CD4-positive, CD25-positive, alpha-beta regulatory T cell (primary cell): ENCODE measurements at regions not wholly inside any gene's neighbourhood (a gene's known extent, or its start where the extent isn't known, plus 50 kb on each side); places are given as distances from the start of the nearest gene placed in this dataset.

ENCODE experiments used
- ATAC-seq, 2 donors: fragments of 150-1000 bp; cut with Tn5 transposase; one replicate each; pipeline ENCODE4 v1.10.0; 2021; ENCODE audit warnings: low read depth in 2 of 2, moderate number of reproducible peaks in 2 of 2, moderate library complexity in 1 of 2
- DNase-seq, 3 donors: peaks; one replicate each; pipeline versions ENCODE4 v3.0.0 to v3.0.0-alpha.2; 2012 to 2022; ENCODE audit warnings: mixed read lengths in 1 of 3
- H3K27ac ChIP-seq: one replicate; pipeline ENCODE4 v1.7.0; 2013; ENCODE audit warnings: mild to moderate bottlenecking, low read length; ENCODE audit not compliant: insufficient read depth, poor library complexity, severe bottlenecking
- H3K27me3 ChIP-seq: one replicate; pipeline ENCODE4 v1.7.0; 2013; ENCODE audit warnings: low read length; ENCODE audit not compliant: control insufficient read depth, insufficient read depth
- H3K36me3 ChIP-seq: one replicate; pipeline ENCODE4 v1.7.0; 2013; ENCODE audit warnings: mild to moderate bottlenecking, low read length, moderate library complexity; ENCODE audit not compliant: control insufficient read depth, insufficient read depth
- H3K4me1 ChIP-seq: 2 replicates; pipeline ENCODE4 v1.7.0; 2013; ENCODE audit warnings: mild to moderate bottlenecking, low read length; ENCODE audit not compliant: insufficient read depth, control insufficient read depth, poor library complexity, severe bottlenecking
- H3K4me3 ChIP-seq: one replicate; pipeline ENCODE4 v1.7.0; 2013; ENCODE audit warnings: low read depth, mild to moderate bottlenecking, low read length, moderate library complexity
- H3K9me3 ChIP-seq, 2 experiments: 1 replicate in 1 of 2; 2 replicates in 1 of 2; pipeline ENCODE4 v1.7.0; 2013; ENCODE audit warnings: low read length in 2 of 2, mild to moderate bottlenecking in 1 of 2, moderate library complexity in 1 of 2; ENCODE audit not compliant: control insufficient read depth in 2 of 2
- H3K27ac Mint-ChIP-seq, 3 donors: one replicate each; pipeline ENCODE4 v1.8.0; 2020 to 2022; ENCODE audit warnings: mild to moderate bottlenecking in 3 of 3, mixed read lengths in 3 of 3, moderate library complexity in 2 of 3
- H3K27me3 Mint-ChIP-seq: one replicate; pipeline ENCODE4 v1.8.0; 2022; ENCODE audit warnings: mild to moderate bottlenecking, mixed read lengths
- H3K36me3 Mint-ChIP-seq: one replicate; pipeline ENCODE4 v1.8.0; 2020; ENCODE audit warnings: mixed read lengths
- H3K4me1 Mint-ChIP-seq, 4 donors: one replicate each; pipeline ENCODE4 v1.8.0; 2020 to 2022; ENCODE audit warnings: mixed read lengths in 4 of 4, mild to moderate bottlenecking in 1 of 4
- H3K4me3 Mint-ChIP-seq, 4 donors: one replicate each; pipeline ENCODE4 v1.8.0; 2020 to 2022; ENCODE audit warnings: mild to moderate bottlenecking in 4 of 4, mixed read lengths in 4 of 4, moderate library complexity in 3 of 4
- H3K9me3 Mint-ChIP-seq, 7 donors: one replicate each; pipeline ENCODE4 v1.8.0; 2020 to 2022; ENCODE audit warnings: mixed read lengths in 7 of 7, mild to moderate bottlenecking in 3 of 7, moderate library complexity in 2 of 7

DNA sequence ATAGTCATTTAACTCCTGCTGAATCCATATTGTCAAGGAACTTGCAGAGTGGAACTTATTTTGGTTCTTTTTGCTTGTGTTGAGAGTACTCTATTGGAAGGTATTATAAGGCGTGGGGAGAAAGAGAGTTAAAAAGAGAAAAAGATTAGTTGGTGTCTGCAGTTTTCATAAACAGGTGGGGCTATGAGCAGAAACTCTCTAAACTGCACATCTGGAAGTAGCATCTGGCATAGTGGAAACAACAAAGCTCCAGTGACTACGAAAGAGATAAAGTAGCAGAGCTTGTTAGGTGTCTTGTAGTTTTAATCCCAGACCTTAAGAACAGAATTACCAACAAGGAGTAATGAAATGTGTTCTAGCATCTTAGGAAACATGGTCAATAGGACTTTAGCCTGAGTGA, 148.8 kb upstream of the SGO1 start:
- H3K4me3 Mint-ChIP-seq = no peak overlapping the region

GRCh38 chr3:20327889-20328288, 141.9 kb upstream of the SGO1 start:
- Mint-ChIP-seq H3K9me3 (no peaks in the 10 kb centered on the region), H3K4me3 (no peak overlapping the region), H3K27ac (no peak overlapping the region), H3K36me3 (no peaks in the 10 kb centered on the region), H3K27me3 (no peaks in the 10 kb centered on the region), H3K4me1 (peaks cover 0 to 4% (median 0%) of the 10 kb centered on the region in 4 donors)
- no peaks in the 10 kb centered on the region for H3K36me3 ChIP-seq
- H3K27ac ChIP-seq = no peak overlapping the region
- no peaks in the 10 kb centered on the region for H3K4me1 ChIP-seq
- DNase-seq = no peak
- no peak overlapping the region for H3K4me3 ChIP-seq
- ATAC-seq = no peak
- H3K27me3 ChIP-seq = no peaks in the 10 kb centered on the region
- H3K9me3 ChIP-seq = no peaks in the 10 kb centered on the region

More for the DNA sequence above, 148.8 kb upstream of the SGO1 start:
- Mint-ChIP-seq H3K27ac (no peak overlapping the region), H3K27me3 (no peaks in the 10 kb centered on the region), H3K9me3 (no peaks in the 10 kb centered on the region), H3K4me1 (no peaks in the 10 kb centered on the region), H3K36me3 (no peaks in the 10 kb centered on the region)
- no peaks in the 10 kb centered on the region for H3K4me1 ChIP-seq
- no peaks in the 10 kb centered on the region for H3K9me3 ChIP-seq
- DNase-seq (no peak), ATAC-seq (no peak)
- H3K27ac ChIP-seq = no peak overlapping the region
- H3K4me3 ChIP-seq = no peak overlapping the region
- H3K27me3 ChIP-seq = no peaks in the 10 kb centered on the region
- no peaks in the 10 kb centered on the region for H3K36me3 ChIP-seq

- ATAC-seq (no peak), DNase-seq (no peak)
- Histone ChIP-seq H3K9me3 (no peaks in the 10 kb centered on the region), H3K4me1 (no peaks in the 10 kb centered on the region), H3K4me3 (no peak overlapping the region), H3K36me3 (no peaks in the 10 kb centered on the region), H3K27me3 (no peaks in the 10 kb centered on the region), H3K27ac (no peak overlapping the region)
- Mint-ChIP-seq H3K4me3 (no peak overlapping the region), H3K9me3 (no peaks in the 10 kb centered on the region), H3K27ac (no peak overlapping the region), H3K36me3 (no peaks in the 10 kb centered on the region), H3K4me1 (peaks cover 0 to 4% (median 0%) of the 10 kb centered on the region in 4 donors), H3K27me3 (no peaks in the 10 kb centered on the region)
Observed at GRCh38 chr3:20326541-20326940, 140.5 kb upstream of the SGO1 start.

DNA sequence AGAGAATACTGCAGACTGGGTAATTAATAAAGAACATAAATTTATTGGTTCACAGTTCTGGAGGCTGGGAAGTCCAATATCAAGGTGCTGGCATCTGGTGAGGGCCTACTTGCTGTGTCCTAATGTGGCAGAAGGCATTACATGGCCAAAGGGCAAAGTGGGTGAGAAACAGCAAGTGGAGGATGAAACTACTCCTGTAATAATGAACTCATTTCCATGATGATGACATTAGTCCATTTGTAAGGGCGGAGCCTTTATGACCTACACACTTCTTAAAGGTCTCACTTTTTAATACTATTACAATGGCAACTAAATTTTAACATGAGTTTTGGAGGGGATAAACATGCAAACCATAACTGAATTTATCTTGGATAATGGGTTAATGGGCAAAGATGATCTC, 139.6 kb upstream of the SGO1 start:
- no peaks in the 10 kb centered on the region for H3K9me3 Mint-ChIP-seq
- H3K27ac ChIP-seq = no peak overlapping the region
- no peak overlapping the region for H3K27ac Mint-ChIP-seq

DNA sequence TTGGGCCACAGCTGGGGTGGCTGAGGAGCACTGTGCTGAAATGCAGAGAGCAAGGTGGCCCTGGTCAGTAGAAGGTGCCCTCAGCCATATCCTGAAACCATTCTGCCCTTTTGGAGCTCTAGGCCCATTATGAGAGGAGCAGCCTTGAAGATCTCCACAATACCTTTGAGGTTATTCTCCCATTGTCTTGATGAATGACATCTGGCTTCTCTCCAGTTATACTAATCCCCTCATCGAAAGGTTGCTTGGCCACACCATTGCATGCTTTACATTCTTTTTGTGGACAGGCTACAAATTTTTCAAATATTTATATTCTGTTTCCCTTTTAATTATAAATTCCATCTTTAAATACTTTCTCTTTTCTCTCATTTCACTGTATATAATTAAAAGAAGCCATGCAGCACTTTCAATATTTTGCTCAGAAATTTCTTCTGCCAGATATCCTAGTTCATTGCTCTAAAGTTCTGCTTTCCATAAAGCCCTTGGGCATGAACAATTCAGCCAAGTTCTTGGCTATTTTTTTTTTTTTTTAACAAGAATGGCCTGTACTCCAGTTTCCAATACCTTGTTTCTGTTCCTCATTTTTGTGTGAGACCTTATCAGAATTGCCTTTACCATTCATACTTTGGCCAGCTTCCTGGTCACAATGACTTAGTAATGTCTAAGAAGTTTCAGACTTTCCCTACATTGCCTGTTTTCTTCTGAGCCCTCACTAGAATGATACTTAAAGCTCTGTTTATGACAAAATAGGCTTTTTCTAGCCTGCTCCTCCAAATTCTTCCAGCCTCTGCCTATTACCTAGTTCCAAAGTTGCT, 138.9 kb upstream of the SGO1 start:
- H3K4me1 ChIP-seq = no peaks in the 10 kb centered on the region
- no peaks in the 10 kb centered on the region for H3K27me3 ChIP-seq
- Mint-ChIP-seq H3K27me3 (no peaks in the 10 kb centered on the region), H3K36me3 (no peaks in the 10 kb centered on the region), H3K9me3 (no peaks in the 10 kb centered on the region), H3K4me3 (no peak overlapping the region), H3K27ac (no peak overlapping the region), H3K4me1 (peaks cover 0 to 4% (median 0%) of the 10 kb centered on the region in 4 donors)
- ATAC-seq = no peak
- H3K36me3 ChIP-seq = no peaks in the 10 kb centered on the region
- H3K27ac ChIP-seq = no peak overlapping the region
- no peak overlapping the region for H3K4me3 ChIP-seq
- no peaks in the 10 kb centered on the region for H3K9me3 ChIP-seq
- no peak for DNase-seq

More for the DNA sequence above, 139.6 kb upstream of the SGO1 start:
- no peaks in the 10 kb centered on the region for H3K27me3 Mint-ChIP-seq
- Histone ChIP-seq H3K4me1 (no peaks in the 10 kb centered on the region), H3K9me3 (no peaks in the 10 kb centered on the region), H3K27me3 (no peaks in the 10 kb centered on the region), H3K36me3 (no peaks in the 10 kb centered on the region), H3K4me3 (no peak overlapping the region)
- H3K4me3 Mint-ChIP-seq = no peak overlapping the region
- no peak for DNase-seq
- peaks cover 0 to 4% (median 0%) of the 10 kb centered on the region in 4 donors for H3K4me1 Mint-ChIP-seq
- H3K36me3 Mint-ChIP-seq = no peaks in the 10 kb centered on the region
- no peak for ATAC-seq

GRCh38 chr3:20323307-20323927, 137.4 kb upstream of the SGO1 start:
- H3K9me3 ChIP-seq = no peaks in the 10 kb centered on the region

DNA sequence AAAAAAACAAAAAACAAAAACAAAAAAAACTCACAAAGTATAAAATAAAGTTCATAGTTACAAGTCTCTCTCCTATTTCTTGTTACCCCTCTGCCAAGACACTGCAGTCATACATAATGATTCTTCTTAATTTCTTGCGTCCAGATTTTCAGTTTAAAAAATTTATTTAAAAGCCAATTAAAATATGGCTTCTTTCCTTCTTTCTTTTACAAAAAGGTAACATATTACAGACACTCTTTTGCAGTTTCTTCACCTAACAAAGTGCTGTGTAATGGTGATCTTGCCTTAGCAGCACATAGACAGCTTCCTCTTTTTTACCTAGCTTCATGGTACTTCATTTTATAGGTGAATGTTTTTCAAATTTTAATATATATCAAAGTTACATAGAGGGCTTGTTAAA, 136.1 kb upstream of the SGO1 start:
- no peaks in the 10 kb centered on the region for H3K27me3 Mint-ChIP-seq
- Histone ChIP-seq H3K27ac (no peak overlapping the region), H3K9me3 (no peaks in the 10 kb centered on the region), H3K36me3 (no peaks in the 10 kb centered on the region), H3K4me3 (no peak overlapping the region), H3K27me3 (no peaks in the 10 kb centered on the region), H3K4me1 (no peaks in the 10 kb centered on the region)
- ATAC-seq (no peak), DNase-seq (no peak)
- no peaks in the 10 kb centered on the region for H3K9me3 Mint-ChIP-seq
- H3K36me3 Mint-ChIP-seq = no peaks in the 10 kb centered on the region
- peaks cover 0 to 4% (median 0%) of the 10 kb centered on the region in 4 donors for H3K4me1 Mint-ChIP-seq
- no peak overlapping the region for H3K27ac Mint-ChIP-seq
- no peak overlapping the region for H3K4me3 Mint-ChIP-seq

More at GRCh38 chr3:20323307-20323927, 137.4 kb upstream of the SGO1 start:
- Histone ChIP-seq H3K27ac (no peak overlapping the region), H3K27me3 (no peaks in the 10 kb centered on the region), H3K4me3 (no peak overlapping the region), H3K36me3 (no peaks in the 10 kb centered on the region), H3K4me1 (no peaks in the 10 kb centered on the region)
- ATAC-seq = no peak
- no peaks in the 10 kb centered on the region for H3K27me3 Mint-ChIP-seq
- no peak overlapping the region for H3K4me3 Mint-ChIP-seq
- no peak overlapping the region for H3K27ac Mint-ChIP-seq
- peaks cover 0 to 4% (median 0%) of the 10 kb centered on the region in 4 donors for H3K4me1 Mint-ChIP-seq
- no peaks in the 10 kb centered on the region for H3K36me3 Mint-ChIP-seq
- DNase-seq = no peak
- no peaks in the 10 kb centered on the region for H3K9me3 Mint-ChIP-seq
